Heart right ventricle (tissue), 16 donors: ENCODE measurements at regions not wholly inside any gene's neighbourhood (a gene's known extent, or its start where the extent isn't known, plus 50 kb on each side); places are given as distances from the start of the nearest gene placed in this dataset.

ENCODE experiments used
- ATAC-seq, 8 donors: fragments of 200-7000 bp; cut with Tn5 transposase; one replicate each; pipeline ENCODE4 v1.9.1; 2020; ENCODE audit warnings: mild to moderate bottlenecking in 8 of 8, moderate library complexity in 8 of 8, moderate number of reproducible peaks in 1 of 8
- DNase-seq, 2 donors: peaks; one replicate each; pipeline ENCODE4 v3.0.0-alpha.2; 2020
- H3K27ac ChIP-seq, 10 donors: fragments of 200-600 bp; sonication (generic) in 2 of 10; one replicate each; pipeline versions ENCODE4 v1.5.0 to v1.8.0; 2020 to 2022; ENCODE audit warnings: mild to moderate bottlenecking in 3 of 10
- H3K27me3 ChIP-seq, 7 donors: fragments of 200-600 bp; one replicate each; pipeline ENCODE4 v1.8.0; 2021 to 2022; ENCODE audit warnings: mild to moderate bottlenecking in 2 of 7
- H3K36me3 ChIP-seq, 9 donors: fragments of 200-600 bp; sonication (generic) in 1 of 9; one replicate each; pipeline versions ENCODE4 v1.5.0 to v1.8.0; 2020 to 2022; ENCODE audit warnings: mild to moderate bottlenecking in 2 of 9
- H3K4me1 ChIP-seq, 9 donors: fragments of 200-600 bp; sonication (generic) in 1 of 9; one replicate each; pipeline versions ENCODE4 v1.5.0 to v1.8.0; 2020 to 2022; ENCODE audit warnings: mild to moderate bottlenecking in 4 of 9
- H3K4me3 ChIP-seq, 10 donors: fragments of 200-600 bp; sonication (generic) in 2 of 10; one replicate each; pipeline versions ENCODE4 v1.5.0 to v1.8.0; 2020 to 2022; ENCODE audit warnings: mild to moderate bottlenecking in 7 of 10, moderate library complexity in 2 of 10
- H3K9me3 ChIP-seq, 11 donors: fragments of 200-600 bp in 10 of 11; sonication (generic) in 2 of 11; one replicate each; pipeline versions ENCODE4 v1.5.0 to v1.8.0; 2013 to 2022; ENCODE audit warnings: mild to moderate bottlenecking in 2 of 11, control low read depth in 1 of 11, moderate library complexity in 1 of 11
- CTCF ChIP-seq, 9 donors: fragments of 200-600 bp; sonication (generic) in 2 of 9; IDR thresholded peaks; one replicate each; pipeline versions ENCODE4 v1.5.0 to v1.8.0; 2021 to 2022; ENCODE audit warnings: antibody characterized with exemption in 9 of 9, mild to moderate bottlenecking in 5 of 9, moderate library complexity in 1 of 9
- WGBS, 2 donors: extraction: QIAGEN DNeasy Blood & Tissue Kit; methylation state at CpG; one replicate each; pipeline ENCODE4 v1.1.7; 2013; ENCODE audit warnings: inconsistent platforms in 1 of 2; 5-methylcytosine and 5-hydroxymethylcytosine counted together
- intact Hi-C, 10 donors: fragments of 100-400 bp; cut with DNase I; formaldehyde crosslinking; loops; one replicate each; pipeline versions ENCODE4 v1.11.1 to v1.14.2; 2022
- donor health status: Arrhythmogenic right ventricular cardiomyopathy.
- donor health status: ischemic (EF 13 %, LVEDD 7.1; RV severe dilation, severe dysfunction).
- donor health status: healthy with polysubstance abuse.
- donor health status: DM: no; HTN: yes; CAD: no.
- donor health status: DM: no; HTN: no; CAD: no.
- donor health status: ischemic (EF 25% LVEDD 6.9; RV normal size, moderate dysfunction).
- donor health status: ischemic (EF 25% LVEDD 5.7; RV mildly dilated, moderate dysfunction).
- donor health status: healthy.
- donor health status: DM: yes; HTN: yes; CAD: no.
- donor health status: Ischemic cardiomyopathy.
- donor health status: ischemic (EF 35%, LVEDD 5.7; RV mildly dilated, moderate dysfunction).
- donor health status: nonischemic (EF 11% LVEDD 7.7; RV severe dilation, severe dysfunction).
- donor health status: DM: yes; HTN: yes; CAD: no.
- donor health status: PGD.
- donor health status: ischemic (EF 29% LVEDD 5.4; RV normal size, mild dysfunction).
- donor health status: nonischemic (EF 23%, LVEDD 6.1; RV moderate dilation, normal function).

- H3K4me1 ChIP-seq = no peaks in the 10 kb centered on the region
- no peak for ATAC-seq
- DNase-seq = no peak
- WGBS, 2 donors = 29 to 54% methylated on average over 2 of the region's 2 CpGs
- H3K27me3 ChIP-seq = no peaks in the 10 kb centered on the region
- no peak overlapping the region for H3K4me3 ChIP-seq
- no peak overlapping the region for H3K27ac ChIP-seq
- no peaks in the 10 kb centered on the region for H3K9me3 ChIP-seq
- no peak for TF ChIP-seq CTCF (IDR thresholded peaks at IDR 0.05)
- H3K36me3 ChIP-seq = no peaks in the 10 kb centered on the region
- intact Hi-C loops = no loop called here
These were observed 207.3 kb upstream of the CLNK start for GRCh38 chr4:10891866-10892265.

DNA sequence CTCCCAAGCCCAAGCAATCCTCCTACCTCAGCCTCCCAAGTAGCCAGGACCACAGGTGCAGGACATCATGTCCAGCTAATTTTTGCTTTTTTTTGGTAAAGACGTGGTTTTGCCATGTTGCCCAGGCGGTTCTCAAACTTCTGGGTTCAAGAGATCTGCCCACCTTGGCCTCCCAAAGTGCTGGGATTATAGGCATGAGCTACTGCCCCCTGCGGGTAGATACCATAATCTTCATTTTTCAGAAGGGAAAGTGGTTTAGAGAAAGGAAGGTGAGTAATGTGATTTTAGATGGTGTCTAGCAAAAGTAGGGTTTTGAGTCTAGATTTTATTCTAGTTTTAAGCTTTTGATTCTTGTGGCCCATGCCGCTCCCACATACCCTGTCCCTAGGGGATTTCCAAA, 205.3 kb upstream of the CLNK start:
- Histone ChIP-seq H3K4me3 (no peak overlapping the region), H3K27ac (no peak overlapping the region), H3K36me3 (no peaks in the 10 kb centered on the region), H3K4me1 (no peaks in the 10 kb centered on the region), H3K27me3 (no peaks in the 10 kb centered on the region), H3K9me3 (no peaks in the 10 kb centered on the region)
- 87 to 92% methylated on average over 4 of the region's 4 CpGs for WGBS, 2 donors
- DNase-seq (no peak), ATAC-seq (no peak)
- intact Hi-C loops = no loop called here
- TF ChIP-seq CTCF (IDR thresholded peaks at IDR 0.05) = no peak

DNA sequence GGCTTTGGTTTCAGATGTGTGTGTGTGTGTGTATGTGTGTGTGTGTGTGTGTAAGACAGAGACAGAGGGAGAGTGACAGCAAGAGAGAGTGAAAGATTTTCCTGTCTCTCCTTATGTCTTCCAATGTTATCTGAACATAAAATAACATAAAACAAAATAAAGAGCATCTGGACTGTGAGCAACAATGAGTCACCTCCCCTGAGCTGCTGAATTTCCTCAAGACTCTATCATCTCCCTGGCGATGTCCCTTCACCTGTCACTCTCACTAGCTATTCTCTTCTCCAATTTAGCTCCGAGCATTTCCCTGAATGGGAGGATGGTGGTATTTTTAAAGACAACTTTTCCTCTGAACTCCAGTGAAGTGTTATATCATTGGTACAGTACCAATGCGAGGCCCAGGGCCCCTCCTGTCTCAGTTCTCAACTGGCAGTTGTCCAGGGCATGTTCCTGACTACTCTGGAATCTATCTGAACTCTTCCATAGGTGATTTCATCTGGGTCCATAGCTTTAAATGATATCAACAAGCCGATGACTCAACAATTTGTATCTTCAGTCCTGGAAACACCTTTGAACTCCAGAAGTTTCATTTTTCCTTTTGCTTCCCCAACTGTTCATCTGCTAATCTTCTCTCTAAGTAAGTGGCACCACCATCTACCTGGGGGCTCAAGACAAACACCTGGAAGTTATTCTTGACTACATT, 195.0 kb upstream of the CLNK start:
- intact Hi-C loops = no loop called here

DNA sequence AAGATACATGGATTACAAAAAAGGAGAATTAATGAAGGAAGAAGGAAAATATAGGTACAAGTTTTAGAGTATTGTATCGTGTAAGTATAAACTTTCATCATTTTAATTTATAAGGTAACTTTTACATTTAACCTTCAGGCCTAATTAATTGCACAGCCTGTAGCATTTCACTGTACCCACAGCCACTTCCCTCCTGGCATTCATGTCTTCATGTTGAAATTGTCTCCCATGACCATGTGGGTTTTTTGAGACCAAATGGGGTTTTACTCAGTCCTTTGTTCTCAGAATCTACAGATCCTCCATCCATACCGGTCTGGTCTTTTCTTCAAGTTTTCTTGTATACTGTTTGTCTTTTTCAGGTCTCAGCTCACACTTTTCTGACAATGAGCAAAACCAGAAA, 194.3 kb upstream of the CLNK start:
- DNase-seq = no peak
- intact Hi-C loops = no loop called here
- peaks cover 0 to 3% (median 0%) of the 10 kb centered on the region in 7 donors for H3K27me3 ChIP-seq
- no peaks in the 10 kb centered on the region for H3K4me1 ChIP-seq
- H3K9me3 ChIP-seq = peaks cover 0 to 4% (median 0%) of the 10 kb centered on the region in 11 donors
- ATAC-seq = no peak
- no peak for TF ChIP-seq CTCF (IDR thresholded peaks at IDR 0.05)
- WGBS, 2 donors = 90 to 91% methylated on average over 2 of the region's 2 CpGs
- no peaks in the 10 kb centered on the region for H3K36me3 ChIP-seq
- H3K4me3 ChIP-seq = no peak overlapping the region
- H3K27ac ChIP-seq = no peak overlapping the region

More for the DNA sequence above, 195.0 kb upstream of the CLNK start:
- Histone ChIP-seq H3K4me1 (no peaks in the 10 kb centered on the region), H3K36me3 (no peaks in the 10 kb centered on the region), H3K4me3 (no peak overlapping the region), H3K9me3 (no peaks in the 10 kb centered on the region), H3K27me3 (peaks cover 0 to 3% (median 0%) of the 10 kb centered on the region in 7 donors), H3K27ac (no peak overlapping the region)
- DNase-seq (no peak), ATAC-seq (no peak)
- no peak for TF ChIP-seq CTCF (IDR thresholded peaks at IDR 0.05)
- WGBS, 2 donors = 68 to 72% methylated on average over 4 of the region's 4 CpGs
